IMR-90 (cell line): ENCODE measurements at regions not wholly inside any gene's neighbourhood (a gene's known extent, or its start where the extent isn't known, plus 50 kb on each side); places are given as distances from the start of the nearest gene placed in this dataset.

Experiments
- ATAC-seq: fragments of 200-7000 bp; cut with Tn5 transposase; 2 replicates; pipeline ENCODE4 v1.9.1; 2020; ENCODE audit warnings: low read depth, mild to moderate bottlenecking, moderate library complexity
- BruUV-seq: library from RNA; stranded (reverse); fragments of 400-500 nt; replicated peaks from 2 replicates; lab custom pipeline; 2021; lab: Mats Ljungman, UMichigan
- CTCF ChIA-PET: fragments of 300-600 bp; formaldehyde crosslinking; extraction: SDS; loops from one replicate; lab custom pipeline; 2021; ENCODE audit warnings: antibody characterized with exemption; lab: Yijun Ruan, JAX
- POLR2A ChIA-PET: fragments of 300-600 bp; sonication (Branson Sonifier 250); formaldehyde crosslinking; loops from one replicate; lab custom pipeline; 2022; ENCODE audit warnings: antibody characterized with exemption; ENCODE audit not compliant: unreplicated experiment; lab: Charles Lee
- DNase-seq: peaks from one replicate; pipeline ENCODE4 v3.0.0; 2013
- H2AFZ ChIP-seq: replicated peaks from 2 replicates; pipeline ENCODE3; 2013; ENCODE audit warnings: low read length, mild to moderate bottlenecking; ENCODE audit not compliant: poor library complexity
- H2AK5ac ChIP-seq: 2 replicates; pipeline ENCODE4 v1.6.1; 2013; ENCODE audit warnings: low read depth, low read length, inconsistent platforms
- H2AK9ac ChIP-seq: replicated peaks from 2 replicates; pipeline ENCODE3; 2013; ENCODE audit warnings: mild to moderate bottlenecking, low read depth, low read length, moderate library complexity; ENCODE audit not compliant: poor library complexity
- H2BK120ac ChIP-seq: 2 replicates; pipeline ENCODE4 v1.6.1; 2013; ENCODE audit warnings: low read depth, low read length, inconsistent platforms
- H2BK15ac ChIP-seq: 3 replicates; pipeline ENCODE4 v1.6.1; 2013; ENCODE audit warnings: low read depth, low read length, inconsistent platforms
- H2BK20ac ChIP-seq: 2 replicates; pipeline ENCODE4 v1.6.1; 2013; ENCODE audit warnings: low read depth, mild to moderate bottlenecking, inconsistent platforms, low read length, moderate library complexity
- H2BK5ac ChIP-seq: 2 replicates; pipeline ENCODE4 v1.6.1; 2013; ENCODE audit warnings: mild to moderate bottlenecking, low read depth, low read length, inconsistent platforms; ENCODE audit not compliant: poor library complexity, severe bottlenecking
- H3K14ac ChIP-seq: replicated peaks from 2 replicates; pipeline ENCODE4 v1.6.1; 2013; ENCODE audit warnings: low read depth, low read length, inconsistent platforms
- H3K18ac ChIP-seq: 2 replicates; pipeline ENCODE4 v1.6.1; 2013; ENCODE audit warnings: low read depth, low read length, control low read depth
- H3K23ac ChIP-seq: 2 replicates; pipeline ENCODE4 v1.6.1; 2013; ENCODE audit warnings: low read depth, low read length, inconsistent platforms
- H3K27ac ChIP-seq: 2 replicates; pipeline ENCODE4 v1.5.1; 2013; ENCODE audit warnings: mild to moderate bottlenecking, control low read depth, low read length; ENCODE audit not compliant: insufficient read depth
- H3K27me3 ChIP-seq: 2 replicates; pipeline ENCODE4 v1.6.1; 2013; ENCODE audit warnings: low read length; ENCODE audit not compliant: control insufficient read depth, insufficient read depth
- H3K36me3 ChIP-seq: 2 replicates; pipeline ENCODE4 v1.6.1; 2013; ENCODE audit warnings: low read length, mixed read lengths; ENCODE audit not compliant: control insufficient read depth, insufficient read depth
- H3K4ac ChIP-seq: 2 replicates; pipeline ENCODE4 v1.6.1; 2013; ENCODE audit warnings: low read depth, low read length, inconsistent platforms
- H3K4me1 ChIP-seq: 2 replicates; pipeline ENCODE4 v1.6.1; 2013; ENCODE audit warnings: low read length, mixed read lengths; ENCODE audit not compliant: control insufficient read depth, insufficient read depth
- H3K4me2 ChIP-seq: 2 replicates; pipeline ENCODE4 v1.6.1; 2013; ENCODE audit warnings: low read depth, mild to moderate bottlenecking, control low read depth, low read length, moderate library complexity
- H3K4me3 ChIP-seq: 2 replicates; pipeline ENCODE4 v1.5.1; 2013; ENCODE audit warnings: low read depth, mild to moderate bottlenecking, control low read depth, low read length, moderate library complexity; ENCODE audit not compliant: insufficient read depth
- H3K56ac ChIP-seq: 2 replicates; pipeline ENCODE4 v1.6.1; 2013; ENCODE audit warnings: low read length, inconsistent platforms; ENCODE audit not compliant: insufficient read depth; ENCODE audit errors: extremely low read depth
- H3K79me1 ChIP-seq, 2 experiments: 2 replicates each; pipeline ENCODE4 v1.6.1; 2013; ENCODE audit warnings: low read length in 2 of 2, inconsistent platforms in 1 of 2, low read depth in 1 of 2
- H3K9ac ChIP-seq: 2 replicates; pipeline ENCODE4 v1.6.1; 2013; ENCODE audit warnings: low read depth, low read length, control low read depth
- H3K9me1 ChIP-seq: 2 replicates; pipeline ENCODE4 v1.6.1; 2013; ENCODE audit warnings: low read length, inconsistent platforms; ENCODE audit not compliant: insufficient read depth
- H3K9me3 ChIP-seq: 2 replicates; pipeline ENCODE4 v1.6.1; 2013; ENCODE audit warnings: low read length; ENCODE audit not compliant: control insufficient read depth, insufficient read depth
- H4K20me1 ChIP-seq: 2 replicates; pipeline ENCODE4 v1.6.1; 2013; ENCODE audit warnings: low read length, inconsistent platforms; ENCODE audit not compliant: insufficient read depth
- H4K5ac ChIP-seq: 2 replicates; pipeline ENCODE4 v1.6.1; 2013; ENCODE audit warnings: mild to moderate bottlenecking, low read depth, low read length, control low read depth
- H4K8ac ChIP-seq, 2 experiments: 2 replicates each; pipeline ENCODE4 v1.6.1; 2013; ENCODE audit warnings: low read depth in 2 of 2, low read length in 2 of 2, control low read depth in 1 of 2, inconsistent platforms in 1 of 2
- H4K91ac ChIP-seq: 2 replicates; pipeline ENCODE4 v1.6.1; 2013; ENCODE audit warnings: low read depth, low read length, inconsistent platforms; ENCODE audit not compliant: insufficient read depth
- BHLHE40 ChIP-seq: fragments of 150-350 bp; IDR thresholded peaks from 2 replicates; pipeline ENCODE4 v1.6.1; 2016; ENCODE audit warnings: mild to moderate bottlenecking, low read depth, low read length
- CEBPB ChIP-seq: IDR thresholded peaks from 2 replicates; pipeline ENCODE4 v1.6.1; 2012; ENCODE audit warnings: low read depth, low read length, improper control_type of control experiment
- CHD1 ChIP-seq: IDR thresholded peaks from 2 replicates; pipeline ENCODE4 v1.6.1; 2012; ENCODE audit warnings: low read depth, low read length, improper control_type of control experiment
- FOS ChIP-seq: fragments of 150-350 bp; IDR thresholded peaks from 2 replicates; pipeline ENCODE4 v1.6.1; 2016; ENCODE audit warnings: low read depth, low read length
- MAFK ChIP-seq: IDR thresholded peaks from 2 replicates; pipeline ENCODE4 v1.6.1; 2012; ENCODE audit warnings: low read depth, low read length, improper control_type of control experiment
- MAZ ChIP-seq: IDR thresholded peaks from 2 replicates; pipeline ENCODE4 v1.6.1; 2012; ENCODE audit warnings: low read depth, mild to moderate bottlenecking, low read length, improper control_type of control experiment, moderate library complexity, borderline replicate concordance
- MXI1 ChIP-seq: IDR thresholded peaks from 2 replicates; pipeline ENCODE4 v1.6.1; 2012; ENCODE audit warnings: low read depth, mild to moderate bottlenecking, low read length, moderate library complexity, borderline replicate concordance
- NFE2L2 ChIP-seq: fragments of 150-350 bp; IDR thresholded peaks from 2 replicates; pipeline ENCODE4 v1.6.1; 2016; ENCODE audit warnings: low read depth, mild to moderate bottlenecking, low read length
- POLR2A ChIP-seq: IDR thresholded peaks from 2 replicates; pipeline ENCODE4 v1.6.1; 2012; ENCODE audit warnings: mild to moderate bottlenecking, low read depth, low read length
- RAD21 ChIP-seq: IDR thresholded peaks from 2 replicates; pipeline ENCODE4 v1.6.1; 2012; ENCODE audit warnings: low read length, improper control_type of control experiment
- RCOR1 ChIP-seq: IDR thresholded peaks from 2 replicates; pipeline ENCODE4 v1.6.1; 2012; ENCODE audit warnings: mild to moderate bottlenecking, low read length, improper control_type of control experiment; ENCODE audit not compliant: insufficient replicate concordance
- RFX5 ChIP-seq: IDR thresholded peaks from 2 replicates; pipeline ENCODE4 v1.8.0; 2012; ENCODE audit warnings: low read depth, mild to moderate bottlenecking, low read length, moderate library complexity
- SMC3 ChIP-seq: fragments of 150-350 bp; IDR thresholded peaks from 2 replicates; pipeline ENCODE4 v1.6.1; 2016; ENCODE audit warnings: low read depth, mild to moderate bottlenecking, antibody characterized with exemption, low read length, moderate library complexity
- WGBS, 2 experiments: methylation state at CpG; one replicate each; pipeline versions ENCODE4 v1.1.5 to v1.1.7; 2013; ENCODE audit warnings: missing lambda C conversion rate in 2 of 2; ENCODE audit not compliant: insufficient read length in 1 of 2; ENCODE audit errors: extremely low coverage in 2 of 2; 5-methylcytosine and 5-hydroxymethylcytosine counted together
- dilution Hi-C: fragments of 300-500 bp; cut with HindIII; formaldehyde crosslinking; loops from one replicate; pipeline ENCODE4 v1.14.3; 2018; ENCODE audit warnings: low sequenced_read_pairs; ENCODE audit not compliant: unreplicated experiment
- in situ Hi-C: fragments of 300-500 bp; cut with MboI; formaldehyde crosslinking; loops from 3 replicates; pipeline ENCODE4 v1.14.3; 2019; ENCODE audit warnings: low sequenced_read_pairs, inconsistent platforms, mixed read lengths
- intact Hi-C: fragments of 100-400 bp; cut with micrococcal nuclease; formaldehyde crosslinking; loops from 2 replicates; pipeline ENCODE4 v1.10.0; 2022
- TF ChIP-seq, protein P1 (sequence below): fragments of 150-350 bp; IDR thresholded peaks from 2 replicates; pipeline ENCODE4 v1.6.1; 2017; ENCODE audit warnings: mild to moderate bottlenecking, antibody characterized with exemption, low read length, low read depth
- TF ChIP-seq, protein P2 (sequence below): conservative IDR thresholded peaks from 2 replicates; pipeline ENCODE4 v1.5.1; 2012; ENCODE audit warnings: mild to moderate bottlenecking, low read depth, low read length, improper control_type of control experiment
- TF ChIP-seq, protein P3 (sequence below): fragments of 150-350 bp; IDR thresholded peaks from 2 replicates; pipeline ENCODE4 v1.6.1; 2016; ENCODE audit warnings: low read depth, mild to moderate bottlenecking, low read length, moderate library complexity, borderline replicate concordance

DNA sequence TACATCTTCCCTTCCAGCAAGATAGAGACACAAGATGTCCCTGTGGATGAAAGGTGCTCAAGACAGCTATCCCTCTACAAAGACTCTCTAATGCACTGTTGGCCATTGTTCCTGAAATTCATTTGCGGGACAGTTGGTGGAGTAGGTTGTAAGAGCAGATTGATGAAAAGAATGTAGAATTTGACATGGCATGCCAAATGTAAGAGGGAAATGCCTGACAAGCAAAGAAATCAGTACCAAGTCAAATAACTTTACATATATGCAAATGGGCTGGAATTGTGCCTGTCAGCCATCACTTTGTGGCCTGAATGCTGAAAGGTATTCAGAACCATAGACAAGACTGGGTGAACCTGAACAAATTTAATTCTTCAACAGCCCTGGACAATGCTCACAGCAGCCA is 120.3 kb upstream of the FAM204A start:
- no TSS peak for BruUV-seq
- Histone ChIP-seq H3K27ac (no peak overlapping the region), H3K4me2 (no peak overlapping the region), H3K23ac (no peak overlapping the region), H2AK9ac (no peak overlapping the region), H3K56ac (no peak overlapping the region), H3K4me1 (no peaks in the 10 kb centered on the region), H3K14ac (no peak overlapping the region), H4K5ac (no peak overlapping the region), H2AFZ (no peak overlapping the region), H3K79me1 (no peaks in the 10 kb centered on the region), H3K18ac (no peak overlapping the region), H2BK20ac (no peak overlapping the region), H3K4ac (no peak overlapping the region), H2BK15ac (no peak overlapping the region), H3K9me1 (no peaks in the 10 kb centered on the region), H3K4me3 (no peak overlapping the region), H3K27me3 (no peaks in the 10 kb centered on the region), H2BK120ac (no peak overlapping the region), H4K20me1 (no peaks in the 10 kb centered on the region), H3K9ac (no peak overlapping the region), H2BK5ac (no peak overlapping the region), H4K8ac (no peak overlapping the region), H3K36me3 (no peaks in the 10 kb centered on the region), H3K9me3 (no peaks in the 10 kb centered on the region), H2AK5ac (no peak overlapping the region), H4K91ac (no peak overlapping the region)
- TF ChIP-seq CHD1 (no peak), MAZ (no peak), CEBPB (no peak), MXI1 (no peak), NFE2L2 (no peak), MAFK (no peak), RAD21 (no peak), BHLHE40 (no peak), RFX5 (no peak), RCOR1 (no peak), POLR2A (no peak), SMC3 (no peak), FOS (no peak)
- TF ChIP-seq, protein P1, sequence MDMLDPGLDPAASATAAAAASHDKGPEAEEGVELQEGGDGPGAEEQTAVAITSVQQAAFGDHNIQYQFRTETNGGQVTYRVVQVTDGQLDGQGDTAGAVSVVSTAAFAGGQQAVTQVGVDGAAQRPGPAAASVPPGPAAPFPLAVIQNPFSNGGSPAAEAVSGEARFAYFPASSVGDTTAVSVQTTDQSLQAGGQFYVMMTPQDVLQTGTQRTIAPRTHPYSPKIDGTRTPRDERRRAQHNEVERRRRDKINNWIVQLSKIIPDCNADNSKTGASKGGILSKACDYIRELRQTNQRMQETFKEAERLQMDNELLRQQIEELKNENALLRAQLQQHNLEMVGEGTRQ, result no peak
- TF ChIP-seq, protein P2, sequence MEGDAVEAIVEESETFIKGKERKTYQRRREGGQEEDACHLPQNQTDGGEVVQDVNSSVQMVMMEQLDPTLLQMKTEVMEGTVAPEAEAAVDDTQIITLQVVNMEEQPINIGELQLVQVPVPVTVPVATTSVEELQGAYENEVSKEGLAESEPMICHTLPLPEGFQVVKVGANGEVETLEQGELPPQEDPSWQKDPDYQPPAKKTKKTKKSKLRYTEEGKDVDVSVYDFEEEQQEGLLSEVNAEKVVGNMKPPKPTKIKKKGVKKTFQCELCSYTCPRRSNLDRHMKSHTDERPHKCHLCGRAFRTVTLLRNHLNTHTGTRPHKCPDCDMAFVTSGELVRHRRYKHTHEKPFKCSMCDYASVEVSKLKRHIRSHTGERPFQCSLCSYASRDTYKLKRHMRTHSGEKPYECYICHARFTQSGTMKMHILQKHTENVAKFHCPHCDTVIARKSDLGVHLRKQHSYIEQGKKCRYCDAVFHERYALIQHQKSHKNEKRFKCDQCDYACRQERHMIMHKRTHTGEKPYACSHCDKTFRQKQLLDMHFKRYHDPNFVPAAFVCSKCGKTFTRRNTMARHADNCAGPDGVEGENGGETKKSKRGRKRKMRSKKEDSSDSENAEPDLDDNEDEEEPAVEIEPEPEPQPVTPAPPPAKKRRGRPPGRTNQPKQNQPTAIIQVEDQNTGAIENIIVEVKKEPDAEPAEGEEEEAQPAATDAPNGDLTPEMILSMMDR, result no peak
- TF ChIP-seq, protein P3, sequence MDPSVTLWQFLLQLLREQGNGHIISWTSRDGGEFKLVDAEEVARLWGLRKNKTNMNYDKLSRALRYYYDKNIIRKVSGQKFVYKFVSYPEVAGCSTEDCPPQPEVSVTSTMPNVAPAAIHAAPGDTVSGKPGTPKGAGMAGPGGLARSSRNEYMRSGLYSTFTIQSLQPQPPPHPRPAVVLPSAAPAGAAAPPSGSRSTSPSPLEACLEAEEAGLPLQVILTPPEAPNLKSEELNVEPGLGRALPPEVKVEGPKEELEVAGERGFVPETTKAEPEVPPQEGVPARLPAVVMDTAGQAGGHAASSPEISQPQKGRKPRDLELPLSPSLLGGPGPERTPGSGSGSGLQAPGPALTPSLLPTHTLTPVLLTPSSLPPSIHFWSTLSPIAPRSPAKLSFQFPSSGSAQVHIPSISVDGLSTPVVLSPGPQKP, result no peak
- ChIA-PET POLR2A (no interaction called here), CTCF (no interaction called here)
- in situ Hi-C loops, result no loop called here
- no peak for ATAC-seq
- no CpG with 5 or more reads among the region's 1 CpG for WGBS, 2 experiments
- intact Hi-C loops, result loop anchor here (5.0 kb wide), 1 partner anchor 260 kb away; no protein-coding TSS in a partner anchor
- dilution Hi-C loops, result no loop called here
- DNase-seq, result no peak
